NT2/D1 (cell line): ENCODE measurements at regions not wholly inside any gene's neighbourhood (a gene's known extent, or its start where the extent isn't known, plus 50 kb on each side); places are given as distances from the start of the nearest gene placed in this dataset.

Source experiments
- SUZ12 ChIP-seq: IDR thresholded peaks from 2 replicates; pipeline ENCODE4 v1.6.1; 2011; ENCODE audit not compliant: insufficient read length, insufficient read depth; ENCODE audit errors: extremely low read depth
- YY1 ChIP-seq: IDR thresholded peaks from 2 replicates; pipeline ENCODE4 v1.6.1; 2011; ENCODE audit not compliant: insufficient read length, insufficient read depth
- ZNF274 ChIP-seq: IDR thresholded peaks from 2 replicates; pipeline ENCODE4 v1.6.1; 2011; ENCODE audit warnings: mild to moderate bottlenecking, low read depth, low read length

DNA sequence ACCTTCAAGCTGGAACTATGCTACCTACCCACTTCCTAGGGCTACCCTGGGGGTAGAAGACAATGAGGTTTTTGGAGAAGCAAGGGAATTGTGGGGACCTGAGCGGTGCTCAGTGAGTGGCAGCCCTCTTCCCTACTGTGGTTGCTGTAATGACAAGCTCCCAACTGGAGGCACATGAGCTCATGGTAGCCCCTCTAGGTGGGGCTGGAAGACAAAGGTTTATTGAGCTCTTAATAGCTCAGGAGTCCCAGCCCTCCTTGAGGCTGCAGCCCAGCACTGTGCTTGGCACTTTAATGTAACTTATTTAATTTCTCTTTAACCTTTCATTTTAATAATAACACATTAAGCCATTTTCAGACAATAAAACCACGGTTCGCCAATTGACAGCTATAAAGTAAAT, 528.9 kb downstream of the OMA1 start:
- TF ChIP-seq ZNF274, result no peak
- no peak for TF ChIP-seq YY1
- no peak for TF ChIP-seq SUZ12
